ENCODE measurements at regions not wholly inside any gene's neighbourhood (a gene's known extent, or its start where the extent isn't known, plus 50 kb on each side); places are given as distances from the start of the nearest gene placed in this dataset.

GRCh38 chr7:110573862-110574528 is 516.9 kb upstream of the LRRN3 start:
- Mint-ChIP-seq H3K4me1 (no peaks in the 10 kb centered on the region), H3K9me3 (peaks cover 0 to 8% (median 3%) of the 10 kb centered on the region in 7 donors)
- no peak overlapping the region for H3K4me3 ChIP-seq (replicated peaks in 1 of 3; ENCODE audit: low read depth in 2 of 3, low read length in 3 of 3)

GRCh38 chr7:110587294-110587693 is 503.6 kb upstream of the LRRN3 start:
- DNase-seq: no peak
- Histone ChIP-seq H3K4me2 (replicated peaks; ENCODE audit: extremely low read depth, low read length, poor library complexity, severe bottlenecking) (no peak overlapping the region), H2AFZ (ENCODE audit: insufficient read depth, low read depth, low read length, poor library complexity, severe bottlenecking) (no peak overlapping the region), H3K4me3 (replicated peaks in 1 of 3; ENCODE audit: low read depth in 2 of 3, low read length in 3 of 3) (no peak overlapping the region), H3K36me3 (replicated peaks in 1 of 2; ENCODE audit: control insufficient read depth in 1 of 2, insufficient read depth in 2 of 2, low read length in 2 of 2) (no peaks in the 10 kb centered on the region), H3K79me2 (ENCODE audit: insufficient read depth, low read length) (no peaks in the 10 kb centered on the region), H3K27me3 (ENCODE audit: control insufficient read depth in 2 of 2, insufficient read depth in 2 of 2, low read length in 2 of 2) (no peaks in the 10 kb centered on the region), H3K9ac (ENCODE audit: insufficient read depth, low read length, poor library complexity, severe bottlenecking) (no peak overlapping the region), H3K9me3 (replicated peaks in 1 of 2; ENCODE audit: control insufficient read depth in 1 of 2, insufficient read depth in 1 of 2, low read length in 2 of 2) (peaks cover 8 to 13% of the 10 kb centered on the region in 2 donors), H3K27ac (ENCODE audit: low read depth in 1 of 2, low read length in 2 of 2) (no peak overlapping the region), H3K4me1 (ENCODE audit: control insufficient read depth in 1 of 2, insufficient read depth in 2 of 2, low read length in 2 of 2) (no peaks in the 10 kb centered on the region), H4K20me1 (ENCODE audit: insufficient read depth, low read length) (no peaks in the 10 kb centered on the region)
- H3K27me3 Mint-ChIP-seq (ENCODE audit: low read depth in 3 of 3): peaks cover 0 to 3% (median 0%) of the 10 kb centered on the region in 3 donors
- peaks cover 0 to 5% (median 3%) of the 10 kb centered on the region in 7 donors for H3K9me3 Mint-ChIP-seq
- H3K4me3 Mint-ChIP-seq: no peak overlapping the region
- no peak overlapping the region for H3K27ac Mint-ChIP-seq
- no peak for TF ChIP-seq CTCF (IDR thresholded peaks at IDR 0.05)
- H3K4me1 Mint-ChIP-seq: no peaks in the 10 kb centered on the region
- intact Hi-C loops (cut with micrococcal nuclease): no loop called here
- no peaks in the 10 kb centered on the region for H3K36me3 Mint-ChIP-seq

More at GRCh38 chr7:110573862-110574528, 516.9 kb upstream of the LRRN3 start:
- no peaks in the 10 kb centered on the region for H4K20me1 ChIP-seq (ENCODE audit: insufficient read depth, low read length)
- Mint-ChIP-seq H3K4me3 (no peak overlapping the region), H3K27me3 (ENCODE audit: low read depth in 3 of 3) (no peaks in the 10 kb centered on the region), H3K27ac (no peak overlapping the region), H3K36me3 (no peaks in the 10 kb centered on the region)
- H3K36me3 ChIP-seq (replicated peaks in 1 of 2; ENCODE audit: control insufficient read depth in 1 of 2, insufficient read depth in 2 of 2, low read length in 2 of 2): no peaks in the 10 kb centered on the region
- H3K27ac ChIP-seq (ENCODE audit: low read depth in 1 of 2, low read length in 2 of 2): no peak overlapping the region
- no peak overlapping the region for H3K9ac ChIP-seq (ENCODE audit: insufficient read depth, low read length, poor library complexity, severe bottlenecking)
- H2AFZ ChIP-seq (ENCODE audit: insufficient read depth, low read depth, low read length, poor library complexity, severe bottlenecking): no peak overlapping the region
- no peak overlapping the region for H3K4me2 ChIP-seq (replicated peaks; ENCODE audit: extremely low read depth, low read length, poor library complexity, severe bottlenecking)
- intact Hi-C loops (cut with micrococcal nuclease): no loop called here
- 80% methylated on average over 3 of the region's 6 CpGs for WGBS (ENCODE audit: insufficient coverage)
- peaks cover 0 to 15% of the 10 kb centered on the region in 2 donors for H3K9me3 ChIP-seq (replicated peaks in 1 of 2; ENCODE audit: control insufficient read depth in 1 of 2, insufficient read depth in 1 of 2, low read length in 2 of 2)
- TF ChIP-seq CTCF (IDR thresholded peaks at IDR 0.05): no peak
- DNase-seq: no peak
- no peaks in the 10 kb centered on the region for H3K4me1 ChIP-seq (ENCODE audit: control insufficient read depth in 1 of 2, insufficient read depth in 2 of 2, low read length in 2 of 2)
- H3K27me3 ChIP-seq (ENCODE audit: control insufficient read depth in 2 of 2, insufficient read depth in 2 of 2, low read length in 2 of 2): no peaks in the 10 kb centered on the region
- no peaks in the 10 kb centered on the region for H3K79me2 ChIP-seq (ENCODE audit: insufficient read depth, low read length)
